ENCODE measurements at regions not wholly inside any gene's neighbourhood (a gene's known extent, or its start where the extent isn't known, plus 50 kb on each side); places are given as distances from the start of the nearest gene placed in this dataset.
"Not testable (repeated sequence)": the region's sequence is repeated elsewhere in the genome, so short reads cannot be mapped to it uniquely, and the experiment has no call there.

GRCh38 chr6:62797190-62797589 is 414.1 kb upstream of the FKBP1C start:
- no peaks in the 10 kb centered on the region for H3K9me3 ChIP-seq
- DNase-seq: no peak
- no peak overlapping the region for H2AFZ ChIP-seq (ENCODE audit: low read depth)
- CTCF ChIA-PET: no interaction called here
- no peak overlapping the region for H3K27ac ChIP-seq (ENCODE audit: low read depth in 2 of 2, low read length in 1 of 2)
- POLR2A ChIA-PET: no interaction called here
- TF ChIP-seq RAD21 (IDR thresholded peaks at IDR 0.05; ENCODE audit: low read length) (no peak), USF1 (IDR thresholded peaks at IDR 0.05; ENCODE audit: borderline replicate concordance, low read depth) (no peak), CHD2 (IDR thresholded peaks at IDR 0.05; ENCODE audit: low read length, partially characterized antibody) (no peak), RCOR1 (IDR thresholded peaks at IDR 0.05; ENCODE audit: low read length) (no peak), POLR2AphosphoS5 (IDR thresholded peaks at IDR 0.05; ENCODE audit: low read depth, low read length) (no peak), MXI1 (IDR thresholded peaks at IDR 0.05; ENCODE audit: low read depth, low read length) (no peak), JUND (IDR thresholded peaks at IDR 0.05) (no peak), FOSL2 (IDR thresholded peaks at IDR 0.05; ENCODE audit: borderline replicate concordance, low read depth) (no peak), YY1 (IDR thresholded peaks at IDR 0.05; ENCODE audit: low read depth) (no peak), RFX5 (IDR thresholded peaks at IDR 0.05; ENCODE audit: low read length) (no peak), GABPA (IDR thresholded peaks at IDR 0.05; ENCODE audit: low read depth) (no peak), CTCF (IDR thresholded peaks at IDR 0.05) (no peak), ZBTB33 (IDR thresholded peaks at IDR 0.05; ENCODE audit: borderline replicate concordance, low read depth) (no peak), TAF1 (IDR thresholded peaks at IDR 0.05; ENCODE audit: borderline replicate concordance, low read depth, low read length) (no peak)
- 47% methylated on average over 4 of the region's 4 CpGs for WGBS (ENCODE audit: low lambda C conversion rate)
- no peak overlapping the region for H3K9ac ChIP-seq
- no peaks in the 10 kb centered on the region for H3K36me3 ChIP-seq (replicated peaks in 1 of 2; ENCODE audit: control insufficient read depth in 1 of 2, insufficient read depth in 2 of 2, low read length in 1 of 2)
- H3F3A ChIP-seq (replicated peaks; ENCODE audit: insufficient read depth): no peaks in the 10 kb centered on the region
- H3K27me3 ChIP-seq (ENCODE audit: insufficient read depth): no peaks in the 10 kb centered on the region
- H3K79me2 ChIP-seq (ENCODE audit: insufficient read depth): no peaks in the 10 kb centered on the region
- no peak overlapping the region for H3K4me3 ChIP-seq (ENCODE audit: low read depth in 2 of 2, low read length in 1 of 2)
- no peak overlapping the region for H3K4me2 ChIP-seq
- no peaks in the 10 kb centered on the region for H4K20me1 ChIP-seq (ENCODE audit: insufficient read depth)
- H3K9me2 ChIP-seq: no peaks in the 10 kb centered on the region
- no peaks in the 10 kb centered on the region for H3K4me1 ChIP-seq (ENCODE audit: control insufficient read depth in 1 of 2, insufficient read depth in 2 of 2, low read depth in 1 of 2, low read length in 1 of 2)

GRCh38 chr6:62775427-62776022 is 435.7 kb upstream of the FKBP1C start:
- peak; percentile 1 for DNase-seq
- no peaks in the 10 kb centered on the region for H3F3A ChIP-seq (replicated peaks; ENCODE audit: insufficient read depth)
- H3K79me2 ChIP-seq (ENCODE audit: insufficient read depth): no peaks in the 10 kb centered on the region
- no peaks in the 10 kb centered on the region for H3K4me1 ChIP-seq (ENCODE audit: control insufficient read depth in 1 of 2, insufficient read depth in 2 of 2, low read depth in 1 of 2, low read length in 1 of 2)
- CTCF ChIA-PET: interaction anchor here (0.7 kb wide), 1 partner anchor 15 kb away, joined by 3 read pairs; no protein-coding TSS in a partner anchor
- no peak overlapping the region for H3K9ac ChIP-seq
- peak overlapping the region in 1 of 2 experiments; percentile 22; a peak in 1 of 4 replicates for H3K4me3 ChIP-seq (ENCODE audit: low read depth in 2 of 2, low read length in 1 of 2)
- POLR2A ChIA-PET: no interaction called here
- peak; percentile 26; the same call in 1 of the 2 replicates for TF ChIP-seq RAD21 (IDR thresholded peaks at IDR 0.05; ENCODE audit: low read length)
- TF ChIP-seq TCF12 (IDR thresholded peaks at IDR 0.05): no peak
- TF ChIP-seq GABPA (IDR thresholded peaks at IDR 0.05; ENCODE audit: low read depth): no peak
- TF ChIP-seq NFIC (IDR thresholded peaks at IDR 0.05; ENCODE audit: borderline replicate concordance): no peak
- TF ChIP-seq CTCF (IDR thresholded peaks at IDR 0.05): peak; percentile 77
- TF ChIP-seq SMC3 (IDR thresholded peaks at IDR 0.05; ENCODE audit: low read depth, low read length): peak; percentile 16; the same call in 1 of the 2 replicates
- H3K4me2 ChIP-seq: no peak overlapping the region
- H3K36me3 ChIP-seq (replicated peaks in 1 of 2; ENCODE audit: control insufficient read depth in 1 of 2, insufficient read depth in 2 of 2, low read length in 1 of 2): no peaks in the 10 kb centered on the region
- WGBS (ENCODE audit: low lambda C conversion rate): 11% methylated on average over 5 of the region's 5 CpGs
- H3K9me3 ChIP-seq: no peaks in the 10 kb centered on the region
- H2AFZ ChIP-seq (ENCODE audit: low read depth): no peak overlapping the region
- H3K27ac ChIP-seq (ENCODE audit: low read depth in 2 of 2, low read length in 1 of 2): no peak overlapping the region
- H3K27me3 ChIP-seq (ENCODE audit: insufficient read depth): no peaks in the 10 kb centered on the region
- H4K20me1 ChIP-seq (ENCODE audit: insufficient read depth): no peaks in the 10 kb centered on the region
- no peaks in the 10 kb centered on the region for H3K9me2 ChIP-seq

- DNase-seq; H3K9me2 ChIP-seq; H4K20me1 ChIP-seq (ENCODE audit: insufficient read depth); POLR2A ChIA-PET; H3K4me3 ChIP-seq (ENCODE audit: low read depth in 2 of 2, low read length in 1 of 2); H3K4me2 ChIP-seq; H3K27me3 ChIP-seq (ENCODE audit: insufficient read depth); H3K9me3 ChIP-seq; H3K27ac ChIP-seq (ENCODE audit: low read depth in 2 of 2, low read length in 1 of 2); H3F3A ChIP-seq (replicated peaks; ENCODE audit: insufficient read depth); H3K9ac ChIP-seq; H3K36me3 ChIP-seq (replicated peaks in 1 of 2; ENCODE audit: control insufficient read depth in 1 of 2, insufficient read depth in 2 of 2, low read length in 1 of 2); CTCF ChIA-PET; H2AFZ ChIP-seq (ENCODE audit: low read depth); H3K4me1 ChIP-seq (ENCODE audit: control insufficient read depth in 1 of 2, insufficient read depth in 2 of 2, low read depth in 1 of 2, low read length in 1 of 2); H3K79me2 ChIP-seq (ENCODE audit: insufficient read depth): not testable (repeated sequence)
- 18% methylated on average over 5 of the region's 5 CpGs for WGBS (ENCODE audit: low lambda C conversion rate)
These were observed 445.1 kb upstream of the FKBP1C start for GRCh38 chr6:62766174-62766573.
